GM19395 (cell line): ENCODE measurements at regions not wholly inside any gene's neighbourhood (a gene's known extent, or its start where the extent isn't known, plus 50 kb on each side); places are given as distances from the start of the nearest gene placed in this dataset.
"Not testable (repeated sequence)": the region's sequence is repeated elsewhere in the genome, so short reads cannot be mapped to it uniquely, and the experiment has no call there.

Experiments
- ATAC-seq: cut with Tn5 transposase; IDR thresholded peaks from one replicate; pipeline ENCODE4 v1.9.1; 2021; ENCODE audit warnings: mild to moderate bottlenecking, moderate library complexity; ENCODE audit not compliant: unreplicated experiment

DNA sequence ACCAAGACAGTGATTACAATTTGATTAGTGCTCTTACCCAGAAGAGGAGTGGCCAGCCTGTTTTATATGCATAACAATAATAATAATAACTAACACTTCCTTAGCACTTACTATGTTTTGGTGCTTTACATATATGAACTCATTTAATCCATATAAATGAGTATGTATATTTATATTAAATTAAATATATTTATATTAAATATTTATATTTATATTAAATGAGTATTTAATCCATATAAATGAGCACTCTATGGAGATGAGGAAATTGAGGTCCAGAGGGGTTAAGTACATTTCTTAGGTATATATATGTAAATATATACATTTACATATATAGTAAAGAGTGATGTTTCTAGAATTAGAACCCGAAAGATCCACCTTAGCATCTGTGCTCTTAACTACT, 673.9 kb upstream of the ACVR2A start:
- no peak for ATAC-seq

DNA sequence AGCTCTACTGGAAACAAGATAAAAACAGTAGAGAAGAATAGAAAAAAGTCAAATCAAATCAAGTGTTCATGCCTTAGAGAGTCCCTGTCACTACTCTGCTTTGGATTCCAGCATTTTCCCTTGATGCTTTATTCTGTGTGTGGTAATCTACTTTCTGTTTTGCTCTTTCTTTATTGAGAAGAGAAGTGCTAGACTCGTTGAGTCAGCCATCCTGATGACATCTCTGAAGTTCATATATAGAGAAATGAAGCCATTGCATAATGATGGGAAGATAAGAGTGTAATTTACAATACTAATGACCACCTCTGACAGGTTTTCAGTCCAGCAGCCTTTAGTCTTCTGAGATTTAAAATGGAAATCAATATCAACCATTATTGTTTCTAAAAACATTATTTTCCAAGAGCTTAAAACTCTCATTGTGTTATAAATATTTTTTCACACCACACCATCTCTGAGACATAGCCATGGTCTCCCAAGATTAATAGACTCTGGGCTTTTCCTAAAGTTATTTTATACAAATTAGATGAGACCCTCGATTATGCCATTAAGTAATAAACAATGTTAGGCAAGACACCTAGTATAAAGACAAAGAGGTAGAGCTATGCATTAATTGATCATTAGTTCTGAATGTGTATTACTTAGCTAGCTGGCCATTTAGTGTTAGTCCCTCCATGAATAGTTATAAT, 679.0 kb upstream of the ACVR2A start:
- ATAC-seq = no peak

DNA sequence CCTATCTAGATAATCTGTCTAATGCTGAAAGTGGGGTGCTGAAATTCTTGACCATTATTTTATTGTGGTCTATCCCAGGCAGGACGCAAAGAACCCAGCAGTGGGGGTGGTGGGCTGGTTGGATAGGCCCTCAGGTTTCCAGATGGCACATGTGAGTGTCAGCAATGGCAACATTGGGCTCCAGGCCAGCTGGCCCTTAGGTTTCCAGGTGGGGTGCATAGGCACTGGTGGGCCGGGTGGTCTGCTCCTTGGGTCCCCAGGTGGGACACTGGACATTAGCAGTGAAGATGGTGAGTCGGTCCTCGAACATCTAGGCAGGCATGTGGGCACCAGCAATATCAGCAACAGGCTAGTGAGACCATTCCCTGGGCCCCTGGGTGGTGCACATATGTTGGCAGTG, 680.3 kb upstream of the ACVR2A start:
- ATAC-seq = no peak

DNA sequence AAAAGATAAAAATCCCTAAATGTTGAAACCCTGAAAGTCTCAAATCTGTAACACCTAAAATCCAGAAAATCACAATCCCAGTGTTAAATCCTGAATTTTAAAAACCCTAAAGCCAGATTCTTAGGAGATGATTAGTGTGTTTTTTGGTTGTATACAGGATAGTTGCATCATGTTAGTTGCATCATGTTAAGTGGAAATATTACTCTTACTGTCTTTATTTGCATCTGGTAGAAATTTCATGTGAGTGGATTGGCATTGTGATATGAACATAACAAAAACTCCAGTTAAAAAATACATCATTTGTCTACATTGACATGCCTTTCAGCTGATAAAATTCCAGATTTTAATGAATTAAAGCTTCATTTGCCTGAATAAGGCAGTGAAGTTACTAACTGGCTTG, 683.1 kb upstream of the ACVR2A start:
- ATAC-seq = no peak

DNA sequence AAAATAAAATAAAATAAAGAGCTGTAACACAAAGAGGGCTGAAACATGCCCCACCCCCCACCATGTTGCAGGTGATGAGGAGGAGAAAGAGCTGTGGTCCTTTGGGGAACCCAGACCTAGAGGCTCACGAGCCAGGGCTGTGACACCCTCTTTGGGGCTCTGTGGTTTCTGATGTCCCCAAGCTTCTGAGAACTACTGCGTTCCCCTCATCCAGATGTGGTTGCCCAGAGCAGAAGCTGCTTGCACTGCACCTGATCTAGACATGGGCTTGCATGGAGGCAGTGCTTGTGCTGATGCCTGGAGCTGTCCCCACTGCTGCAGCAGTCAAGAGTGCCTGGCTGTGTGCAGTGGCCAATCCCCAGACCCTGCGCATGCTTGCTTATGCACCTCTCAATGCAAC, 687.9 kb upstream of the ACVR2A start:
- ATAC-seq = no peak

DNA sequence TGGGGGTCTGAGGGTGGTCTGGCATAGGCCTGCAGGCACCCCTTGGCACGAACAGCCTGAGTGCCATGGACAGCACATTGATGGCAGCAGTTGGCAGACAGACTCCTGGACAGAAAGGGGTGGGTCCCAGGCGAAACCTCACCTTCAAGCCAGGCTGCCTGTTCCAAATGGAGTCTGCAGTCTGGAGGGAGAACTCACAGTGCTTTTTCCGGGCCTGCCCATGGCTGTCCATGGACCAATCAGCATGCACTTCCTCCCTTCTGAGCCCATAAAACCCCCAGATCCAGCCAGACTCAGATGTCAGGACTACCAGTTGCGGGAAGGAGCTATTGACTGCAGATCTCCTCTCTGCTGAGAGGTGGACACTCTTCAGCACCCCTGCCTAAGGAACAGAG, 694.6 kb upstream of the ACVR2A start:
- no peak for ATAC-seq

DNA sequence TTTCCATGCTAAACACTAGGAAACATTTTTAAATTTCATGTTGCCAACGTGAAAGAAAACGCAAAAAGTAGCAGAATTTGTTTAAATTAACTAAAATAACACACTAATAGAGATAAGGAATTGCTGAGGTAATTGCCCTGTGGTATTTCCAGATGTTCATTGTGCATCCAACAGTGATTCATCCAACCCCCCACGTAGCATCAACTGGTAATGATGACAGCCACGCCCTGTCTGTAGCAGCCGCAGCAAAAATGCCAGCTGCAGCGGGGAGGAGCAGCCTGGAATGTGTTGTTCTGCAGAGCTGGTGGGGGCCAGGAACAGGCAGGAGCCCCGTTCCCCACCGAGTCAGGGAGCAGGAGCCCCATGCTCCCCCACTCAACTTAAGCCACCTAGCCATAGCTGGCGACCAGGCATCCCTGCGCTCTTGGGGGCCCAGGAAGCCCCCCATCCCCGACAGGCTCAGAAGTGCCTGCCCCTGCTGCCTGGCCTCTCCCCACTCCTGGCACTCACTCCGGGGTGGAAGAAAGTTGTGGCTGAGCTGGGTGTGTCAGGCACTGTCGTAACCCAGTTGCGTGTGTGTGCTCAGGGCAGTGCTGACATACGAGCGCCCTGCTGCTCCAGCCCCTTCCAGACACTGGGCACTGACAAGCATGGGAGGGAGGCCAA, 695.1 kb upstream of the ACVR2A start:
- ATAC-seq = no peak

DNA sequence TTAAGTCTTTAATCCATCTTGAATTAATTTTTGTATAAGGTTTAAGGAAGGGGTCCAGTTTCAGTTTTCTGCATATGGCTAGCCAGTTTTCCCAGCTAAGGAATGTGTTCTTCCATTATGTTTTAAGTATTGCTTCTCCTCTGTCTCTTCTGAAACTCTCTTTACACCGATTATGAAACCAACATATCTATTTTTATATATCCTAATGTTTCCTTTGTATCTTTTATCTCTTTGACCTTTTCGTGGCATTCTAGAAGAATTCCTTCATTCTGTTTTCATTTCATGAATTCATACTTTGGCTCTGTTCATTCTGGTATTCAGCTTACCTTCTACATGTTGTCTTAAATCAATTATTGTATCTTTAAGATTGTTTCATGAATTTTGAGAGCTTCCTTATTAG, 697.0 kb upstream of the ACVR2A start:
- ATAC-seq = no peak

DNA sequence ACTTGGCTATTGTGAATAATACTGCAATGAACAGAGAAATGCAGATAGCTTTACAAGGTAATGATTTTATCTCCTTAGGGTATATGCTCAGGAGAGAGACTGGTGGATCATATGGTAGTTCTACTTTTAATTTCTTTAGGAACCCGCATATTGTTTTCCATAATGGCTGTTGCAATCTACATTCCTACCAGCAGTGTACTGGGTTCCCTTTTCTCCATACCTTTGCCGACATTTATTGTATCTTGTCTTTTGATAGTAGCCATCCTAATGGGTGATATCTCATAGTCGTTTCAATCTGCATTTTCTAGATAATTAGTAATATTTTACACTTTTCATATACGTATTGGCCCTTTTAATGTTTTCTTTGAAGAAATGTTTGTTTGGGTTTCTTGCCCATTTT, 702.9 kb upstream of the ACVR2A start:
- no peak for ATAC-seq

DNA sequence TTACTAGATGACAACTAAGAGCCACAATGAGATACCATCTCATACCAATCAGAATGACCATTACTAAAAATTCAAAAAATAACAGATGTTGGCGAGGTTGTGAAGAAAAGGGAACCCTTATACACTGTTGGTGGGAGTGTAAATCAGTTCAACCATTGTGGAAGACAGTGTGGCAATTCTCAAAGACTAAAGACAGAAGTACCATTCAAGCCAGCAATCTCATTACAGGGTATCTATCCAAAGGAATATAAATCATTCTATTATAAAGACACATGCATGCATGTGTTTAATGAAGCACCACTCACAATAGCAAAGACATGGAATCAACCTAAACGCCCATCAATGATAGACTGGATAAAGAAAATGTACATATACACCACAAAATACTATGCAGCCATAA, 705.1 kb upstream of the ACVR2A start:
- not testable (repeated sequence) for ATAC-seq

DNA sequence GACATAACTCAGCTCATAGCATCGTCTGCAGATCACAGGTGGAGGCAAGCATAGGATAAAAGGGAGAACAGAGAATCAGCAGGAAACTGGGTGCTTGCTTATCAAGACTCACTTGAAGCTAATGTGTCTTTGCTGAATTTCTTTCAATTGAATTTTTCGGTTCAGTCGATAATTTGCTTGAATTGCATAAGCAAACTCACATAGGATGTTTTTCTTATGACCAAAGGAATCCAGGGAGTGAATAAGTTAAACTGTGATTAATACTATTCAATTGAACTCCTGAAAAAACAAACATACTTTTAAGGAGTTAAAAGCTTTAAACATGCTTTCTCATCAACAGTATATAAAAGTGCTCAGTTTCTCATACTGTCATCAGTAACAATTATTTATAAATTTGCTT, 707.1 kb upstream of the ACVR2A start:
- ATAC-seq = no peak

DNA sequence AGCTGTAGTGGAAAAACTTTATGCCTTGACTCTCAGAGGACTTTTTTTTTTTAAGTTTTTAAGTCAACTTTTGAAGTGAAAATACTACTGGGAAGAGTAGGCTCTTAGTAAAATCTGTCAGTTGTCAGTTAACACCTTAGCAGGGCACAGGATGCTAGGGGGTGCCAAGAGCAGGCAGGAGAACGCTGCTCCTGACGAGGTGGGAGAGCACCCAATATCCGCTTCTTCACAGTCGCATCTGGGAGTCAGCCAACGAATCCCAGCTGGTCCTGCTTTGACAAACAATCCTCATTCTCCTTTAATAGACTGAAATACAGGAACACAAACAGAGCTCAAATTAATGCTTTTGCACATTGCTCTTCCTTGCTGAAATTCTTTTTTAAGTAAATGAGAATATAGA, 709.5 kb upstream of the ACVR2A start:
- ATAC-seq = no peak

DNA sequence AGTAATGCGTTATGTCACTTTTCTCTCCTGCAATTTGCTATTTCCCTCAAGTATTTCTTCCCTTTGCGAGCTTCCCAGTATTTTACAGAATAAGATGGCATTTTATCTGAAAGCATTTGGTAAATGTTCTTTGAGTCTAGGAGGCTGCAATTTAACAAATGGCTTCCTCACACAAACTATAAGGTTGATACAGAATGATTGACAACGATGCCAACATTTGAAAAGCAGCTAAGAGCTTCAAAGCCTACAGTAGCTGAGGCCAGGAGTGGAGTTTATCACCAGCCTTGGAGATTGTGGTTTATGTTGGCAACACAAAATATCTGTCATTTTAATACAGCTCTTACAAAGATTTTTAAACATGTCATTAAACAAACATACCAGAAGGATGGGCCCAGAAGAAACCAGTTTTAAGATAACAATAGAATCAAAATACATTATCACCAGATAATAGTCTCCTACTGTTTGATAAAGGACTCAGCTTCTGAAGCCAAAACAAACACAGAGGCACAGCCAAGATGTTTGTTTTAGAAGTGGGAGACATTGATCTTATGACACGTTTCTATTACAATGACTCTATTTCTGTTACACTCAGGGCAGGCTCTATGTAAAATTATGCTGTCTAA, 711.4 kb upstream of the ACVR2A start:
- no peak for ATAC-seq

DNA sequence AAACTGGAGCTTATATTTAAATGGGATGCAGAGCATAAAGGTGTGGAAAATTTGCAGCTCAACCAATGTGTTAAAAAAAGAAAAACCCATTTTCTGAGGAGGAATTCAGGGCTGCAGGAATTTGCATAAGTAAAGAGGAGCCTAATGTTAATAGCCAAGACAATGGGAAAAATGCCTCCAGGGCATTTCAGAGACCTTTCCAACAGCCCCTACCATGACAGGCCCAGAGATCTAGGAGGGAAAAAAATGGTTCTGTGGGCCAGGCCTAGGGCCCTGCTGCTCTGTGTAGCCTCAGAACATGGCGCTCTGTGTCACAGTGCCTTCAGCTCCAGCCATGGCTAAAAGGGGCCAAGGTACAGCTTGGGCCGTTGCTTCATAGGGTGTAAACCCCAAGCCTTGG, 719.7 kb upstream of the ACVR2A start:
- no peak for ATAC-seq

DNA sequence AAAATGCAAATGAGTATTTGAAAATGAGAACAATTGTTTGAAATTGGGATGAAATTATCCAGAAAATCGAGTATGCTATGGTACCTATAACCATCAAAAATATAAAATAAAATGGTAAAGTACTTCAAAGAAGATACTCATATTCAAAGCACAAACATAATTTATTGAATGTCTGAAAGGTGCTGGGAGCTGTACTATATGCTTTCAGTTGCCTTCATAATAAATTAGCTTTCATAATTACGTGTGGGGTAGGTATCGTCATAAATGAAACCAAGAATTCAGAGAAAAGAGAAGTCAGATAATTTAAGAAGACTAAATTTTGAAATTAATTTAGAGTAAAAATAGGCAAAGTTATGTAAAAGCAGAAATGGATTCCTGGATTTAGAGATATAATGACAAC, 721.9 kb upstream of the ACVR2A start:
- no peak for ATAC-seq

DNA sequence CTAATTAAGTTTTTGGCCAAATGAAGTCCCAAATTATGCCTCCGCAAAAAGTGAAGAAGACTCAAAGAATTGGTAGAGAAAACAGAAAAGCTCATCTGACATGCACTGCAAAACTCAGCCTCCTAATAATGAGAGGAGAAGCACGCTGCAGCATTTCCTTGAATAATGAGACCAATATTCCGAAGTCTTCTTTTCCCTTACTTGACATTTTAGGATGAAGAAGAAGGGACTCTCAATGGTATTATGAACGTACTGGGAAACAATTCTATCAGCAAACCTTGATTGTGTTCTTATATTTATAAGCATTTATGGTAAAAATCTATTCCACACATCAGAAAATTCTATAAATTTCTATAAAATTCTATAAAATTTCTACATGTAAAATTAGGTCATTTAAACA, 733.9 kb upstream of the ACVR2A start:
- no peak for ATAC-seq

DNA sequence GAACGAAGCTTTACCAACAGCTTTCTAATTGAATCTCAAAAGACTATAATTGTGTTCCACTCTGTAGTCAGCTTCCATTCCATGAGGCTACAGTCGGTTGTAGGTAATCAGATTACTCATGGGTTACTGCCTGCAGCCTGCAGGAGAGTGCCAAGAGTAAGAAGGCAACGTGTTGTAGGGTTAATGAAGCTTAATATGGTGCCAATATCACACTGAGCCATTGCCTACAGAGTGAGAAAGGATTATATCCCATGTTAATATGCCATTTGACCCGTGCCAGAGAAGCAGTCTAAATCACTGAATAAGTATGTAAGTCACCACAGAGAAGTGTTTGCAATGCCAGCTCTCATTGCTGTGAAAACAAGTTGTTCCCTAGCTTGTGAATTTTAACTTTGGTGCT, 734.5 kb upstream of the ACVR2A start:
- no peak for ATAC-seq

DNA sequence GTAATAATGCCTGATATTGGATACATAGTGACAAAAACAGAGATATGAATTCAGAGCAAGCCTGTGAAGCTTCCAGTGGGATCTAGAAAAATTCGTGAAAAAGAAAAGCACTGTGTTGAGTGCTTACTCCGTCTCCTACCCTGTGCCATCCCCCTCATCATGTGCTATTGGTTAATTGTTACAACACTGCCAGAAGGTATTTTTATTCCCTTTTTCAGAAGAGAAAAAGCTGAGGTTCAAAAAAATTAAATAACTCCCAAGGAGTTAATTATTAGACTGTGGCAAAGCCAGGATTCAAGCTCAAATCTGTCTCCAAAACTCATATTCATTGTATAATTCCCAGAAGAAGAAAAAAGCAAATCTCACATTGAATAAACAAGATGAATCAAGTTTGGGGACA, 735.5 kb upstream of the ACVR2A start:
- ATAC-seq = no peak

DNA sequence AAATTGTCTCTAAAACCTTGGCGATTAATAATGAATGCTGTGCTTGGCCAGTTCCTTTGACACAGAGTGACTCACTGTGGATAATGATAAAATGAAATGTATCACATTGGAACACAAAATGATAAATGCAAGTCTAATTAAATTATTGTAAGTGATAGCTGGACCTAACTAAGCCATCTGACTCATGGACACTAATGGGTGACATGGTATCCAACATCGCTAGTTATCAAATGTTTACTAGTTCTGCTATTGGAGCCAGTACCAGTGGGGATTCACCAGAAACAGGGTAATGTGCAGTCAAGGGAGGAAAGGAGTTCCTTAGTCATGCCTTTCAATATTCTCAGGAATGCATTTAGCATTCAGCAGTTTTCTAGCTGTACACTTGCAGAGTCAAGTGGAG, 736.3 kb upstream of the ACVR2A start:
- no peak for ATAC-seq

DNA sequence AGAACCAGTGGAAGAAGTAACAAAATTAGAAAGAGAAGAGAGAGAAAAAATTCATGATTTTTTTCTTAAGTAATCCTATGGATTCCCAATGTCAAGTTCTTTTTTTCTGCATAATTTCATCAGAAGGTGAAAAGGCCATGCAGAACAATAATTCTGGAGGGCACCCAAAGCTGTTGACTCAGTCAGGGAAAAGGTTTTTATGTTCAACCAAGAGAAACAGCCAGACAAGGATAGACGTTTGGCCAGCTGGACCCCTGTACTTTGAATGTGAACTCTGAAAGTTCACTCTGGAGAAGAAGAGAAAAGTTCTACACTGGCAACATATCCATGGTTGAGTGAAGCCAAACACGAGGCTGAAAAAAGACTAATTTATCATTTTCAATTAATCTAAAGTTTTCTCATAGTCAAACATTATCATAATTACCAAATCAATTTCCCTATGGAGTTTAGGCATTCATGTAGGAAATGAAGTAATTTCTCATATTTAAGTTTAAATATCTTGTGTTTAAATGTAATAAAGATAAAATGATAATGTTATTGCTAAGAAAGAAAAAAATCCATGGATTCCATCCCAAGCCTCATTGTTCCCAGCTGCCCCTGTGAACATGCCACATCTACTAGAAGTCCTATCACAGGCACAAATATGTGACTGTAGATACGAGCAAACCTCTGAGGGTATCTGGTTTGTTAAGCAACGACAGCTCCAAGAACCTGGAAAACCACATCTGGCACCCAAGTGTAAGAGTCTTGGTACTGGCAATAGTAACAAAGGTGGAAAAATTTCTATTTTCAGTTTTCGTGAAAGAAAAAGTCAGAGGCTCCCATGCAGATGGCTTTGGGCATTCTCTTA, 742.7 kb upstream of the ACVR2A start:
- no peak for ATAC-seq

DNA sequence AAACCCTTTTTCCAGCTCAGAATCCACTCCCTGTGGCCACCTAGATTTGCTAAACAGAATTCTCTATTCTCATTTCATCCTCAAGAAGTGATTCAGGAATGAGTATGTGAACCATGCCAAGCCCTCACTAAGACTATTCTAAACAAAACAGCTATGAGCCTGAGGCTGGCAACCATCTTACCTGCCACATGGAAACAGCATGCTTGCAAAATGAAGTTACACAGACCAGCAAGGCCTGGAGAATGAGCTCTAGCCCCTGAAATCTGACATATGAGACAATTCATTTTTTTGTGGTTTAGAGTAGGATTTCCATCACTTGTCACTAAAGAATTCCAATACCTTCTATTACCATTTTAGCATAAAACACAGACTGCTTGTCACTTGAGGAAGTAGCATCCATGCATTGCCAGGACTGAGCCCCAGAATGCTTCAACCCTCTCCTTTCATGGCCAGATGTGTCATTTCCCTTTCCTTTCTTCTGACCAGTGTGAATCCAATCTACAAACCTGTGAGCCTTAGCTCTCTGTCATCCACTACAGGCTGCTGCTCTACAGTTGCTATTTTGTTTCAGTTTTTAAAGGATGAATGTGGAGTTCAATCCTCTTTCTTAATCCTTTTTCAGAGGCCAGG, 744.3 kb upstream of the ACVR2A start:
- no peak for ATAC-seq
